ENCODE measurements at regions not wholly inside any gene's neighbourhood (a gene's known extent, or its start where the extent isn't known, plus 50 kb on each side); places are given as distances from the start of the nearest gene placed in this dataset.
"Not testable (repeated sequence)": the region's sequence is repeated elsewhere in the genome, so short reads cannot be mapped to it uniquely, and the experiment has no call there.

GRCh38 chrX:46144566-46144965 lies 400.7 kb downstream of the ZNF674 start:
- DNase-seq (ENCODE audit: low read depth): no peak
- TF ChIP-seq, protein P1, sequence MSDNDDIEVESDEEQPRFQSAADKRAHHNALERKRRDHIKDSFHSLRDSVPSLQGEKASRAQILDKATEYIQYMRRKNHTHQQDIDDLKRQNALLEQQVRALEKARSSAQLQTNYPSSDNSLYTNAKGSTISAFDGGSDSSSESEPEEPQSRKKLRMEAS (IDR thresholded peaks at IDR 0.05; ENCODE audit: low read depth, low read length): no peak
- TF ChIP-seq POLR2A (IDR thresholded peaks at IDR 0.05; ENCODE audit: extremely low read depth, insufficient read length) (no peak), MYC (IDR thresholded peaks at IDR 0.05; ENCODE audit: low read depth, low read length) (no peak), CTCF (IDR thresholded peaks at IDR 0.05; ENCODE audit: low read depth, low read length) (no peak)
- no peak overlapping the region for H3K4me3 ChIP-seq (ENCODE audit: low read depth, low read length)

- TF ChIP-seq MYC (IDR thresholded peaks at IDR 0.05; ENCODE audit: low read depth, low read length) (no peak), CTCF (IDR thresholded peaks at IDR 0.05; ENCODE audit: low read depth, low read length) (no peak), POLR2A (IDR thresholded peaks at IDR 0.05; ENCODE audit: extremely low read depth, insufficient read length) (no peak)
- TF ChIP-seq, protein P1 (IDR thresholded peaks at IDR 0.05; ENCODE audit: low read depth, low read length): no peak
- H3K4me3 ChIP-seq (ENCODE audit: low read depth, low read length): no peak overlapping the region
- no peak for DNase-seq (ENCODE audit: low read depth)
Measured at GRCh38 chrX:46140272-46140671, 404.9 kb downstream of the ZNF674 start.

DNA sequence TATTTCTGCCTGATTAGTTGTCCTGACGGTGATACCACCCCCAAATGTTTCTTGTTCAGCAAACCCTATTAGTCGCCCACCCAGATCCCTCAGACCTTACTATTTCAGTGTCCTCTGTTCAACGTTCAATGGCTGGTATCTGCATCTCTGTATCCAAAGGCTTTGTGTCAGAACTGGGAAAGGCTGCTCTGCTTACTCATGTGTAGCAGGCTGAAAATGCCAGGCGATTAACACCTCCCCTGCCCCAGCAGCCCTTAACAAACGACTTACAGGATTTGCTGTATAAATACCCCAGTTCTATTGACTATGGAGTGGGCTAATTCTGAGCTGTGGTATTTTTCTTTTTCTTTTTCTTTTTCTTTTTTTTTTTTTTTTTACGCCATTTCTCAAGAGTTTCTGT lies 415.0 kb downstream of the ZNF674 start:
- DNase-seq (ENCODE audit: low read depth): no peak
- no peak for TF ChIP-seq MYC (IDR thresholded peaks at IDR 0.05; ENCODE audit: low read depth, low read length)
- H3K4me3 ChIP-seq (ENCODE audit: low read depth, low read length): no peak overlapping the region

- H3K4me3 ChIP-seq (ENCODE audit: low read depth, low read length): no peak overlapping the region
- TF ChIP-seq POLR2A (IDR thresholded peaks at IDR 0.05; ENCODE audit: extremely low read depth, insufficient read length) (no peak), MYC (IDR thresholded peaks at IDR 0.05; ENCODE audit: low read depth, low read length) (no peak), CTCF (IDR thresholded peaks at IDR 0.05; ENCODE audit: low read depth, low read length) (no peak)
- TF ChIP-seq, protein P1 (IDR thresholded peaks at IDR 0.05; ENCODE audit: low read depth, low read length): no peak
- peak; percentile 46 for DNase-seq (ENCODE audit: low read depth)
Measured at GRCh38 chrX:46125111-46125510, 420.1 kb downstream of the ZNF674 start.

DNA sequence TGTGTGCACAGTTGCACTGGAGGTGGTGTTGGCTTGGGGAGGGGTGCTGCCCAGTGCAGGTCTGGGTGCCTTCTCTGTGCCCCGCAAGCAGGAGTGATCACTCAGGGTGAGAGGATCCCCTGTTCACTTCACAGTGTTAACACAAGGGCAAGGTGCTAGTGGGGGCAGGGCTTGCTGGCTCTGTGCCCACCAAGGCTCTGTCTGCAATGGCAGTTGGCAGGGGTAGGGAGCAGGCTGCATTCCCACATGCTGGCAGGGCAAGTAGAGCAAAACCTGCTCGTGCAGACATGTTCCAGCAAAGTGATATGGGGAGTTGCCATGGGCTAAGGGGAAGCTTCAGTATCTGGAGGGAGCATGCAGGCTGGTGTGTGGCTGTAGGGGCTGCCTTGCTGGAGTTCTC lies 428.0 kb downstream of the ZNF674 start:
- no peak for TF ChIP-seq POLR2A (IDR thresholded peaks at IDR 0.05; ENCODE audit: extremely low read depth, insufficient read length)
- H3K4me3 ChIP-seq (ENCODE audit: low read depth, low read length): no peak overlapping the region
- DNase-seq (ENCODE audit: low read depth): no peak

GRCh38 chrX:46087310-46087709 lies 457.9 kb downstream of the ZNF674 start:
- not testable (repeated sequence) for DNase-seq (ENCODE audit: low read depth); H3K4me3 ChIP-seq (ENCODE audit: low read depth, low read length)

DNA sequence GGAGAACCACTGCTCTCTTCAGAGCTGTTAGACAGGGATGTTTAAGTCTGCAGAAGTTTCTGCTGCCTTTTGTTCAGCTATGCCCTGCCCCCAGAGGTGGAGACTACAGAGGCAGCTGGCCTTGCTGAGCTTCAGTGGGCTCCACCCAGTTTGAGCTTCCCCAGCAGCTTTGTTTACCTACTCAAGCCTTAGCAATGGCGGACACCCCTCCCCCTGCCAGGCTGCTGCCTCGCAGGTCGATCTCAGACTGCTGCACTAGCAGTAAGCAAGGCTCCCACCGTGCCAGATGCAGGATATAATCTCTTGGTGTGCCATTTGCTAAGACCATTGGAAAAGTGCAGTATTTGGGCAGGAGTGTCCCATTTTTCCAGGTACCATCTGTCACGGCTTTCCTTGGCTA lies 465.1 kb downstream of the ZNF674 start:
- DNase-seq (ENCODE audit: low read depth); H3K4me3 ChIP-seq (ENCODE audit: low read depth, low read length): not testable (repeated sequence)

DNA sequence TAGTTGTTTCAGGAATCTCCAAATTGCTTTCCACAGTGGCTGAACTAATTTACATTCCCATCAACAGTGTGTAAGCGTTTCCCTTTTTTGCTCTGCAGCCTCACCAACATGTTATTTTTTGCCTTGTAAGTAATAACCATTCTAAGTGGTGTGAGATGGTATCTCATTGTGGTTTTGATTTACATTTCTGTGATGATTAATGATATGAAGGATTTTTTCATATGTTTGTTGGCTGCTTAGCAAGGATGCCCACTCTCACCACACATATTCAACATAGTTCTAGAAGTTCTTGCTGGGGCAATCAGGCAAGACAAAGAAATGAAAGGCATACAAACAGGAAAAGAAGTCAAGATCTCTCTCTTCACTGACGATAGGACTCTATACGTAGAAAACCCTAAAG lies 472.4 kb downstream of the ZNF674 start:
- no peak overlapping the region for H3K4me3 ChIP-seq (ENCODE audit: low read depth, low read length)
- DNase-seq (ENCODE audit: low read depth): no peak
- TF ChIP-seq, protein P1 (IDR thresholded peaks at IDR 0.05; ENCODE audit: low read depth, low read length): no peak
- no peak for TF ChIP-seq CTCF (IDR thresholded peaks at IDR 0.05; ENCODE audit: low read depth, low read length)
- no peak for TF ChIP-seq POLR2A (IDR thresholded peaks at IDR 0.05; ENCODE audit: extremely low read depth, insufficient read length)
- TF ChIP-seq MYC (IDR thresholded peaks at IDR 0.05; ENCODE audit: low read depth, low read length): no peak

All from NB4 (cell line).